ENCODE measurements at regions not wholly inside any gene's neighbourhood (a gene's known extent, or its start where the extent isn't known, plus 50 kb on each side); places are given as distances from the start of the nearest gene placed in this dataset.
"Not testable (repeated sequence)": the region's sequence is repeated elsewhere in the genome, so short reads cannot be mapped to it uniquely, and the experiment has no call there.

- no peak for DNase-seq (ENCODE audit: low read depth in 2 of 2)
Measured at GRCh38 chr6:66068907-66069306, 361.9 kb upstream of the EYS start.

- DNase-seq (ENCODE audit: low read depth in 2 of 2) = no peak
Measured at GRCh38 chr6:66068033-66068432, 361.0 kb upstream of the EYS start.

- DNase-seq (ENCODE audit: low read depth in 2 of 2) = no peak
Measured at GRCh38 chr6:66065313-66065712, 358.3 kb upstream of the EYS start.

GRCh38 chr6:66057034-66057433, 350.0 kb upstream of the EYS start:
- no peak for DNase-seq (ENCODE audit: low read depth in 2 of 2)

DNA sequence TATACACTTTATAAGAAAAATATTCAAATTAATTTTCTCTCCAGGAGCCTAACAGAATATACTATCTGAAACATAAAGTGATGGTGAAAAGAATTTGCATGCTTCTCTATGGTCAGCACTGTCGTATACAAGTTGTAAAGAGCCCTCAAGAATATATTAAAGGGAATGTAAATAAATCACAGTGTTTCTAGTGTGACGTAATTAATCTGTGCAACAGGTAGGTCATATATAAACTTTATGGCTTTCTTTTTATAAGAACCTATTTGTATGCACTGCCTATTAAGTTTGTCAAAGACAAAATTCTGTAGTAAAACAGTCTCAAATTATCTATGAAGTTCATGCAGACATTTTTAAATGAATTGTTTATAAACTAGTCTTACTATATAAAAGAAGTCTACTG, 347.9 kb upstream of the EYS start:
- DNase-seq (ENCODE audit: low read depth in 2 of 2) = no peak

GRCh38 chr6:66051812-66052211, 344.8 kb upstream of the EYS start:
- no peak for DNase-seq (ENCODE audit: low read depth in 2 of 2)

DNA sequence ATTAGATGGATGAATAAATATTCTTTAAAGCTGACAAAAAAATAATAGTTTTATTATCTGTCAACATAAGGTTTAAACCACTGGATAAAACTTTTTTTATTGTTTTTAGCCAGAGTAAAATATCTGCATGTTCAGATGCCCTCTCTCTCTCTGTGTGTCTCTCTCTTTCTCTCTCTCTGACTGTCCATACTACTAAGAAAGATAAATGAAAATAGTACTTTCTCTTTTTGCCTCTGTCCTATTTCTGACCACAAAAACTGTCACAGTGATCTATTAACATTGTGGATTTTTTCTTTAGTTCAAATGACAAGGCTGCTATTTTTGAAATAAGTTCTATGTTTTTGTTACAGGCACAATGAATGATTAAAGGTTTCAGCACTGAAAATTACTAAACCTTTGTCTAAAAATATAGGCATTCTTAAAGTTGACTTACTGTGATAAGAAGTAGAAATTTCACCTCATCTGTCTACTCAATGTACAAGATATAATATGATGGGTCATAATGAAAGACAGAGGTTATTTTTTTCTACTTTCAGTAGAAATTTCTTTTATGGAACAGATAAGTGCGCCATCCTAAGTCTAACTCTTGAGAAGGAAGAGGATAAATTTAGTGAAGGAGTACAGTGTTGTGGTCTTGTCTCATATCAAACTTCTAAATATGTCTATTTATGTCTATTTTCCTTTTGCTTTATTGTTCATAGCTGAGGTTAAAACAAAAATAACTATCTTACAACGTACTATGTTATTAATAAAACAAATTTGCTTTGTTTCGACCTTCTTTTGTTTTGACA, 341.9 kb upstream of the EYS start:
- no peak for DNase-seq (ENCODE audit: low read depth in 2 of 2)

GRCh38 chr6:66032626-66033025, 325.6 kb upstream of the EYS start:
- no peak for DNase-seq (ENCODE audit: low read depth in 2 of 2)

DNA sequence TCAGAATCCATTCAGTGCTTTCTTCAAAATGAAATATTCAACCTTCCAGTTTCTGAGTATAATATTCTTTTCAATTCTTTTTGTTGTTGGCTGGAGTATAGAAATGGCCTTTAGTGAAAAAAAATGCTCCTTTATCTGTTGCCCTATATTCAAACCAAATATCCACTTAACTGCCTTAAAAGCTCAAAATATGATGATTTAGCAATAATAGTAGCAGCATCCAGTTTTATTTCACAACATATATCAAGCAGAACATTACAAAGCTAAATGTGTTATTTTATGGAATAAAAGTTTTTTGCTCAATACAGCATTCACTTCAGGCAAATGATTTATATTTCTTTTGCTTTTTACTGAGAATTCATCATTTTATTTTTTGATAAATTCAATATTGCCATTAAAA, 322.4 kb upstream of the EYS start:
- DNase-seq (ENCODE audit: low read depth in 2 of 2) = no peak

- no peak for DNase-seq (ENCODE audit: low read depth in 2 of 2)
Measured at GRCh38 chr6:65999288-65999791, 292.3 kb upstream of the EYS start.

DNA sequence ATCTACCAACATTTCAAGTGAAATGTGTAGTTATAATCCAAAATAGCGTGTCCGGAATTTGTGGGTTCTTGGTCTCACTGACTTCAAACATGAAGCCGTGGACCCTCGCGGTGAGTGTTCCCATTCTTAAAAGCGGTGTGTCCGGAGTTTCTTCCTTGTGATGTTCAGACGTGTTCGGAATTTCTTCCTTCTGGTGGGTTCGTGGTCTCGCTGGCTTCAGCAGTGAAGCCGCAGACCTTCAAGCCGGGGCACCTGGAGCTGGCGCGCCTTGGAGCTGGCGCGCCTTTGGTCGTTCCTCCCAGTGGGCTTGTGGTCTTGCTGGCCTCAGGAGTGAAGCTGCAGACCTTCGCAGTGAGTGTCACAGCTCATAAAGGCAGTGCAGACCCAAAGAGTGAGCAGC, 291.5 kb upstream of the EYS start:
- no peak for DNase-seq (ENCODE audit: low read depth in 2 of 2)

- DNase-seq (ENCODE audit: low read depth in 2 of 2) = no peak
Measured at GRCh38 chr6:65997539-65997938, 290.5 kb upstream of the EYS start.

DNA sequence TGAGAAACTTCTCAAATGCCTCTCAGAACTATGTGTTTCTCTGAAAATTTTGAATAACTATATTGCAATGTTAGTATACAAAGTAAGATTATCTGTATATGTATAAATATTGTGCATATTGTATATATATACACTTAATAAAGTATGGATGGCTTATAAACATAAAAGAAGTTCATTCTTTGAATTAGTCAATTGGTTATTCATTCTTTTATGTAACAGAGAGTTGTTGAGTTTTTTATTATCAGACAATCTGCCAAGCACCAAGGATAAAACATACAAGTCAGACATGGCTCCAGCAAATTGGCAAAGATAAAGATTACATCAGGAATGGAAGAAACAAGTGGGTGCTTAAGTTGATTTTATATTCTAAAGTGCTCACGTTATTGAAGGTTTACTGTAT, 289.1 kb upstream of the EYS start:
- no peak for DNase-seq (ENCODE audit: low read depth in 2 of 2)

DNA sequence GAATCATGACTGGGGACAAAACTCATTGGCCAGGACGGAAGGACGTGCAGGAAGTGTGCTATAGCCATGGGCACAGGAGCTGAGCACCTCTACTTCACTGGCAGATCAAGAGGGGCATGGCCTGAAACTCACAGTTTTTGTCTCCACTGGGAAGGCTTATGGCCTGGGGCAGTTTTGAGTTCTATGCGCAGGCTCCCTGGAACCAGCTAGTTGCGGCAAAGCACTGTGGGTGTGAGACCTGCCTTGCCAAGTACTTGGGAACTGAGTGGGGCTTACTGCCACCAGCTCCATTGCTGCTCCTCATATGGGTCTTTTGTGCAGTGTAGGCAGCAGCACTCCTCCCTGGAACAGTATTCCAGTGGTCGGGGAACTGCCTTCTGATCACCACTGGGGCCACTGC, 282.6 kb upstream of the EYS start:
- DNase-seq (ENCODE audit: low read depth in 2 of 2) = no peak

GRCh38 chr6:65988006-65988405, 281.0 kb upstream of the EYS start:
- DNase-seq (ENCODE audit: low read depth in 2 of 2) = no peak

DNA sequence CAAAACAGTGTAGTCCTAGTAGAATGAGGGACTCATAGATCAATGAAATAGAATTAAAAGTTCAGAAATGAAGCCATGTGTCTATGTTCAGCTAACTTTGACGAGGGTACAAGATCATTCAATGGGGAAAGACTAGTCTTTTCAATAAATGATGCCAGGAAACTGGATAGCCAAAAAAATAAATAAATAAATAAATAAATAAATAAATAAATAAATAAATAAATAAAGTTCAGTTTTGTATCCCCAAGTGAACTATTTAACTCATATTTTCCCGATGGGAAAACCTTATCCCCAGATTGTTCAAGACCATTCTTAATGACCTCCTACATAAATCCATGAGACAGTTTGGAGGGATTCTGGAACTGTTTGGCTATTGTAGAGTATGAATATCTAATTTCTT, 277.1 kb upstream of the EYS start:
- no peak for DNase-seq (ENCODE audit: low read depth in 2 of 2)

DNA sequence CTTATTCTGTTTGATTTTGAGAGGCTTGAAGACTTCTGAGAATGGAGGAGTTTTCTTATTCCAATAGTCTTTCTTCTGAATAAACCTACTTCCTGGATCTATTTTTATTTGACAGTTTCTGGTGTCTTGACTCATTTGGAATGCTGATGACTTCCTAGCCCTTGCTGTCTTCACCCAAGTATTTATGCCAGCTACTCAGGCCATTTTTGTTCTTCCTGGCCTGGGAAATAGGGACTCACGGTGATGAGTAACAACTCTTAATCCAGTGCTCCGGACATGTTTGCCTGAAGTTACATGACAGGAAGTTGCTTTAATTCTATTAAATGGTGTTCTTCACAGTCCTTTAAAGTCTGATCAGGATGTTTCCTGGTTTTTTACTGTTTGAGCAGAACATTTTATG, 272.1 kb upstream of the EYS start:
- DNase-seq (ENCODE audit: low read depth in 2 of 2) = no peak

GRCh38 chr6:65971252-65971651, 264.2 kb upstream of the EYS start:
- DNase-seq (ENCODE audit: low read depth in 2 of 2) = not testable (repeated sequence)

- DNase-seq (ENCODE audit: low read depth in 2 of 2) = no peak
Measured at GRCh38 chr6:65964261-65964660, 257.2 kb upstream of the EYS start.

DNA sequence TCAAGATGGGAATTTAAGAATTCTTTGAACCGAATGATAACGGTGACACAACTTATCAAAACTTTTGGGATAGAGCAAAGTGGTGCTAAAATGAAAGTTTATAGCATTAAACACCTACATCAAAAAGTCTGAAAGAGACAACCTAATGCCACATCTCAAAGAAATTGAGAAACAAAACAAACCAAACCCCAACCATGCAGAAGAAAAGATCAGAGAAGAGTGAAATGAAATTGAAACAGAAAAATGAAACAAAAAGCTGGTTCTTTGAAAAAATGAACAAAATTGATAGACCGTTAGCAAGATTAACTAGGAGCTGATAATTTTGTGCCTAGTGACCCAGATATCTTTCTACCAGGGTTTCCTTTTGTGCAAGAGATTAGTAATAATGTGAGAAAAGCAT, 248.0 kb upstream of the EYS start:
- DNase-seq (ENCODE audit: low read depth in 2 of 2) = no peak

GRCh38 chr6:65948062-65948461, 241.0 kb upstream of the EYS start:
- no peak for DNase-seq (ENCODE audit: low read depth in 2 of 2)

- DNase-seq (ENCODE audit: low read depth in 2 of 2) = no peak
Measured at GRCh38 chr6:65943548-65943947, 236.5 kb upstream of the EYS start.

- no peak for DNase-seq (ENCODE audit: low read depth in 2 of 2)
Measured at GRCh38 chr6:65943051-65943450, 236.0 kb upstream of the EYS start.

- no peak for DNase-seq (ENCODE audit: low read depth in 2 of 2)
Measured at GRCh38 chr6:65938000-65938399, 231.0 kb upstream of the EYS start.

Data from lung microvascular endothelial cell (primary cell).